ENCODE measurements at regions not wholly inside any gene's neighbourhood (a gene's known extent, or its start where the extent isn't known, plus 50 kb on each side); places are given as distances from the start of the nearest gene placed in this dataset.

DNA sequence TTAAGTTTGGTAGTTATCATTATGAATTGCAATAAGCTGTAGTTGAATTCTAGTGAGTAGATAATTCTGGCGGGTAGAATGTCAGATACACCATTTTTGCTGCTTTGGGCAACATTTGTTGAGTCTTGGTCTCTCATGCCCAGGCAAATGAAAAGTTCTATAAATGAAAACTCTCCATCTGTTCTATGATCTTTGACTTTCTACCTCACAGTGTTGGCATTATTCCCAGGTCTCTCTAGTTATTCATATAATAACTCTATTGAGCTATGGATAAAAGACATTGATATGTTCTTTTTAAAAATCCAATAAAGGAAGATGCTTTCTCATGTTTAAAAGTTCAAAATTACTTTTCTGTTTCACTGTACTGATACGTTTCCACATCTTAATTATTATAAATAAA, 415.3 kb upstream of the SEMA3D start:
- H3K9me3 ChIP-seq (ENCODE audit: severe bottlenecking), result no peaks in the 10 kb centered on the region
- TF ChIP-seq, protein P1, sequence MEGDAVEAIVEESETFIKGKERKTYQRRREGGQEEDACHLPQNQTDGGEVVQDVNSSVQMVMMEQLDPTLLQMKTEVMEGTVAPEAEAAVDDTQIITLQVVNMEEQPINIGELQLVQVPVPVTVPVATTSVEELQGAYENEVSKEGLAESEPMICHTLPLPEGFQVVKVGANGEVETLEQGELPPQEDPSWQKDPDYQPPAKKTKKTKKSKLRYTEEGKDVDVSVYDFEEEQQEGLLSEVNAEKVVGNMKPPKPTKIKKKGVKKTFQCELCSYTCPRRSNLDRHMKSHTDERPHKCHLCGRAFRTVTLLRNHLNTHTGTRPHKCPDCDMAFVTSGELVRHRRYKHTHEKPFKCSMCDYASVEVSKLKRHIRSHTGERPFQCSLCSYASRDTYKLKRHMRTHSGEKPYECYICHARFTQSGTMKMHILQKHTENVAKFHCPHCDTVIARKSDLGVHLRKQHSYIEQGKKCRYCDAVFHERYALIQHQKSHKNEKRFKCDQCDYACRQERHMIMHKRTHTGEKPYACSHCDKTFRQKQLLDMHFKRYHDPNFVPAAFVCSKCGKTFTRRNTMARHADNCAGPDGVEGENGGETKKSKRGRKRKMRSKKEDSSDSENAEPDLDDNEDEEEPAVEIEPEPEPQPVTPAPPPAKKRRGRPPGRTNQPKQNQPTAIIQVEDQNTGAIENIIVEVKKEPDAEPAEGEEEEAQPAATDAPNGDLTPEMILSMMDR (IDR thresholded peaks at IDR 0.05; ENCODE audit: poor library complexity, severe bottlenecking), result no peak
- H3K36me3 ChIP-seq (ENCODE audit: low read depth), result no peaks in the 10 kb centered on the region
- no peak for ATAC-seq (ENCODE audit: low read depth)
- H3K4me1 ChIP-seq (ENCODE audit: insufficient read depth, poor library complexity, severe bottlenecking), result no peaks in the 10 kb centered on the region
- no peak for DNase-seq (ENCODE audit: low spot score)
- no peak overlapping the region for H3K4me3 ChIP-seq (ENCODE audit: severe bottlenecking)
- H3K27me3 ChIP-seq (ENCODE audit: insufficient read depth, poor library complexity, severe bottlenecking), result peaks cover 4% of the 10 kb centered on the region
- no peak overlapping the region for H3K27ac ChIP-seq (ENCODE audit: poor library complexity, severe bottlenecking)

DNA sequence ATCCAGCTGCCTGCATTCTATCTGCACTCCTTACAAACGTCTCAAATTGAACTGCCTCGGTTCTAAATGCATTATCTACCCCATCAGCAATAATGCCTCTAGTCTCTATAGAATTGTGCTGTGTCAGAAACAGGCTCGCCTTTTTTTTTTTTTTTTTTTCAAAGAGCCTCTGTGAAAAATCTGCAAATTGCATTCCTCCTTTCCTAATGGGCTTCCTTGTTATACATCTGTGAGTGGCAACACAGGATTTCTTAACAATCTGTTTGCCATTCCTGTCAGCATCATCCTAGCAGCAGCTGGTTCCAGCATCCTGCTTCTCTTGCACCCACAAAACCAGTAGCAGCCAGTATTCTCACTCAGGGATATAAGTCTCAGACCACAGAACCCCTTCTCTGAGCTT, 413.5 kb upstream of the SEMA3D start:
- TF ChIP-seq, protein P1 (IDR thresholded peaks at IDR 0.05; ENCODE audit: poor library complexity, severe bottlenecking), result no peak
- H3K27me3 ChIP-seq (ENCODE audit: insufficient read depth, poor library complexity, severe bottlenecking), result peaks cover 4% of the 10 kb centered on the region
- H3K9me3 ChIP-seq (ENCODE audit: severe bottlenecking), result no peaks in the 10 kb centered on the region
- DNase-seq (ENCODE audit: low spot score) (no peak), ATAC-seq (ENCODE audit: low read depth) (no peak)
- no peaks in the 10 kb centered on the region for H3K4me1 ChIP-seq (ENCODE audit: insufficient read depth, poor library complexity, severe bottlenecking)
- H3K36me3 ChIP-seq (ENCODE audit: low read depth), result no peaks in the 10 kb centered on the region
- no peak overlapping the region for H3K4me3 ChIP-seq (ENCODE audit: severe bottlenecking)
- H3K27ac ChIP-seq (ENCODE audit: poor library complexity, severe bottlenecking), result no peak overlapping the region

DNA sequence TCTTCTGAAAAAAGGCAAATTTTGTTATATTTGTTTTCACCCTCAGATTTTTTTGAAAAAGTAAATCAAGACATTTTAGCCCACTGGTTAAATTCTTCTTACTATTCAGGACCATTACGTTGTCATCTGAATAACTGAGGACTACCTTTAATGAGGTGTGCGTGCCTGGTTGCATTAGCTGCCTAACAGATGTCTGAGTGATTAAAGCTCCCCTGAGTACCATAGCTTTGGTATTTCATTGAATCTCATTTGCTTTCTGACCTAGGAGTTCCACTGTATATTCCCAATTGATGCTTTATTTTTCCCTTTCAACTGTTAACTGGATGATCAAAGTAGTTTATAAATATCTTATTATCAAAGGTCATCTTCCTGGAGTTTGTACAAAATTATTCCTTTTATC, 410.0 kb upstream of the SEMA3D start:
- TF ChIP-seq, protein P1 (IDR thresholded peaks at IDR 0.05; ENCODE audit: poor library complexity, severe bottlenecking), result no peak
- no peak for DNase-seq (ENCODE audit: low spot score)
- Histone ChIP-seq H3K9me3 (ENCODE audit: severe bottlenecking) (no peaks in the 10 kb centered on the region), H3K4me3 (ENCODE audit: severe bottlenecking) (no peak overlapping the region), H3K36me3 (ENCODE audit: low read depth) (no peaks in the 10 kb centered on the region), H3K27ac (ENCODE audit: poor library complexity, severe bottlenecking) (no peak overlapping the region), H3K27me3 (ENCODE audit: insufficient read depth, poor library complexity, severe bottlenecking) (no peaks in the 10 kb centered on the region), H3K4me1 (ENCODE audit: insufficient read depth, poor library complexity, severe bottlenecking) (no peaks in the 10 kb centered on the region)
- no peak for ATAC-seq (ENCODE audit: low read depth)

DNA sequence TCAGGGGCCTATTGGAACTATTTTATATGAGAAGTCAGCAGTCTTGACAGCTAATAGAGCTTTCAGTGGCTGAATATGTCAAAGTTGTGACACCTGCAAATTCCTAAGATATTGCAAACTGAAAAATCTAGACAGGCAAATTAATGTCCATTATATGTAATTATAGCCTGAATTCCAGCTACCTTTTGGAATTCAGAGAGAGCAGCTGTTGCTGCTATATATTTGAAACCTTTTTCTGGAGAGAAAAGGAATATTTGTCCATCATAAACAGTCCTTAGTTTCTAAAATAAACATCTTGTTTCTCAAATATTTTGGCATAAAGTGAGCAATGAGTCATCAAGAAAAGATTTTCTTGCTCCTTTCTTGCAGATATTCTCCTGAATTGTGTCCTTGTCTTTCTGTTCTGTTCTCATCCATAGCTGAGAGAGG, 408.9 kb upstream of the SEMA3D start:
- TF ChIP-seq, protein P1 (IDR thresholded peaks at IDR 0.05; ENCODE audit: poor library complexity, severe bottlenecking), result no peak
- H3K27me3 ChIP-seq (ENCODE audit: insufficient read depth, poor library complexity, severe bottlenecking), result no peaks in the 10 kb centered on the region
- no peak for DNase-seq (ENCODE audit: low spot score)
- no peaks in the 10 kb centered on the region for H3K36me3 ChIP-seq (ENCODE audit: low read depth)
- H3K27ac ChIP-seq (ENCODE audit: poor library complexity, severe bottlenecking), result no peak overlapping the region
- H3K9me3 ChIP-seq (ENCODE audit: severe bottlenecking), result no peaks in the 10 kb centered on the region
- H3K4me1 ChIP-seq (ENCODE audit: insufficient read depth, poor library complexity, severe bottlenecking), result no peaks in the 10 kb centered on the region
- ATAC-seq (ENCODE audit: low read depth), result no peak
- H3K4me3 ChIP-seq (ENCODE audit: severe bottlenecking), result no peak overlapping the region

DNA sequence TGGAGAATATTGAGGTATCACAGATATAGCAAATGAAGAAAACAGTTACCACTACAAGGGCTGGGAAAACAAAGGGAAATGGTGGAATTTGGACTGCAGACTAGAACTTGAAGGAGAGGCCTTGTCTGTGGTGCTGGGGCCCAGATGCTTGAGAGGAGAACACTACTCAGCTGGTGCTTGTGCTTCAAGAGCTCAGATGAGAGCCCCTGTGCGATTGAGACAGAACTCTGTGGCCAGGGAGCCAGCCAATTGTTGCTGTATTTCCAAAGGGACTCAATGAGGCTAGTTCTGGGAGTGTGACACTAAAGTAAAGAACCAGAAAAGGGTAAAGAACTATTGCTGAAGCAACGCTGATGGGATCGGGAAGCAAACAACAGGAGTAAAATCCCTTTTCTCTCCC, 406.5 kb upstream of the SEMA3D start:
- no peak overlapping the region for H3K4me3 ChIP-seq (ENCODE audit: severe bottlenecking)
- H3K27ac ChIP-seq (ENCODE audit: poor library complexity, severe bottlenecking), result no peak overlapping the region
- no peaks in the 10 kb centered on the region for H3K36me3 ChIP-seq (ENCODE audit: low read depth)
- DNase-seq (ENCODE audit: low spot score), result no peak
- no peaks in the 10 kb centered on the region for H3K4me1 ChIP-seq (ENCODE audit: insufficient read depth, poor library complexity, severe bottlenecking)
- TF ChIP-seq, protein P1 (IDR thresholded peaks at IDR 0.05; ENCODE audit: poor library complexity, severe bottlenecking), result no peak
- H3K27me3 ChIP-seq (ENCODE audit: insufficient read depth, poor library complexity, severe bottlenecking), result no peaks in the 10 kb centered on the region
- no peaks in the 10 kb centered on the region for H3K9me3 ChIP-seq (ENCODE audit: severe bottlenecking)
- no peak for ATAC-seq (ENCODE audit: low read depth)

Measured in RWPE2 (cell line).